Hypothalamus (tissue), 51 donors: ENCODE measurements at regions not wholly inside any gene's neighbourhood (a gene's known extent, or its start where the extent isn't known, plus 50 kb on each side); places are given as distances from the start of the nearest gene placed in this dataset.
"Not testable (repeated sequence)": the region's sequence is repeated elsewhere in the genome, so short reads cannot be mapped to it uniquely, and the experiment has no call there.

Source experiments
- DNase-seq, 51 donors: peaks; one replicate each; lab custom pipeline; 2025; lab: John Stamatoyannopoulos, UW

DNA sequence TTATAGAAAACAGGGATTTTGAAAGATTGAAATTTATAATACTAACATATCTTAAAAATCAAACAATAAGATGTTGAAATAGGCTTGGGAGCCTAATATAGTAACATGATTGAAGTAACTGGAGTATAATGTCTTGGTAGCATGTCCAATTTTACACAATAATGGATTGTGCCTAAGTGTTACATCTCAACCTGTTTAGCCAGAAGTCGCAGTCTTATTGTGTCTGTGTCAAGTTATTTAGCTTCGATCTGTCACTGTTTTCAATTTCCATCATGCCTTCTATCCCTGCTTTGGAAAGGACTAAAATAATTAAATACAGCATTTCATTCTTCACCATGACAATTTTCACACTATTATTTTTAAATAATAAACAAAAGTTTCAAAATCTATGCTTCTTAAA lies 1352.2 kb downstream of the SI start:
- DNase-seq: no peak

DNA sequence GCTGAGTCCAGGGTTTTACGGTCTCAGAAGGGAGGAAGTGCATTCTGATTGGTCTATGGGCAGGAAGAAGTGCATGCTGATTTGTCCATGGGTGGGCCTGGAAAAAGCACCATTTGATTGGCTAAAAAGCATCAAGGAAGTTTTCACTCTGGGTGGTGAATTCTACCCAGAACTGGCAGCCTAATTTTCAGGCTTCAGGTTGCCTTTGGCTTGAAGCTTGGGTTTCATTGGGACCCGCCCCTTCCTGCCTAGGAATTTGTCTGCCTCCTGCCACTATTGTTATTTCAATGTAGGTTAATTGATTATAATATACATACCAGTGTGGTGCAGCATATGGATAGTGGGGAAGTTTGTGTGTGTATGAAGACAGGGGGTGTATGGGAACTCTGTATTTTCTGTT lies 1355.9 kb downstream of the SI start:
- DNase-seq: no peak

DNA sequence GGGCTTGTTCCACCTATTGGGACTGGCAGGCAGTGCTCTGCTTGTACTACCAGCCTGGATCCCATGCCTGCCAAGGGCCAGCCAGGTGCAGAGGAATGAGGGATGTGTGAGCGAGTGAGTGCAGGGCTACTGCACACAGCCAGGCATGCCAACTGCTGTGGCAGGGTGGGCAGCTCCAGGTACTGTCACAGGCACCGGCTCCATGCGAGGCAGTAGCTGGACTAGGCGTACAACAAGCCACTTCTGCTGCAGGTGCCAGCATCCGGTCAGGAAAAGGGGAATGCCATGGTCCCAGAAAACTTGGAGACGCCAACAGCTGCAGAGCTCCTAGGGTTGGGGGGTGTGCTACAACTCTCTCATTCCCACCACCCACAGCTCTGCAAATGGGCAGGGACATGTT lies 1356.7 kb downstream of the SI start:
- DNase-seq: no peak

DNA sequence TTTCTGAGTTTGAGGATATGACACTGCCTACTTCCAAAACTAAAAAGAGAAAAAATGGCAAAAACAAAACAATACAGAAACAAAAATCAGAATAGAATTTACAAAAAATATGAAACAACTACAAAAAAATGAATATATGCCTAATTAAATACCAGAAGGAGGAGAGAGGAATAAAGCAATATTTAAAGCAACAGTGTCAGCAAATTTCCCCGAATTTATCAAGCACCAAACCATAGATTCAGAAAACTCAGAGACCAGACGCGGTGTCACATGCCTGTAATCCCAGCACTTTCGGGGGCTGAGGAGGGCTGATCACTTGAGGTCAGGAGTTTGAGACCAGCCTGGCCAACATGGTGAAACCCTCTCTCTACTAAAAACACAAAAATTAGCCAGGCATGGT lies 1360.9 kb downstream of the SI start:
- DNase-seq: no peak

DNA sequence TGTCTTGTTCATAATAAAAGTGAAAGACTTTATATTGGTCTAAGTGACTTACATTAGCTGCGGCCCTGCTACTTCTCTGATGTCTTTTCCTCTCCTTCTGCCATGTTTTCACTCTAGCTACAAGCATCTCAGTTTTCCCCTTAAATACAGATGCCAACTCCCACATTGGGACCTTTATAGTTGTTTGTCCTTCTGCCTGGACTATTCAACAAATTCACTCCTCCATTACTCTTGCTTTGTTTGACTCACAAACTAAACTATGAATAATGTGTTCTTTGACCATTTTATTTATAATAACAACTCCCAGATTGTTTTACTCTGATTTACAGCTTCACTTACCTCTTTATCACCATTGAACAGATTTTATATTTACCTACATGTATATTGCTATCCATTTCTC lies 1369.9 kb downstream of the SI start:
- no peak for DNase-seq

DNA sequence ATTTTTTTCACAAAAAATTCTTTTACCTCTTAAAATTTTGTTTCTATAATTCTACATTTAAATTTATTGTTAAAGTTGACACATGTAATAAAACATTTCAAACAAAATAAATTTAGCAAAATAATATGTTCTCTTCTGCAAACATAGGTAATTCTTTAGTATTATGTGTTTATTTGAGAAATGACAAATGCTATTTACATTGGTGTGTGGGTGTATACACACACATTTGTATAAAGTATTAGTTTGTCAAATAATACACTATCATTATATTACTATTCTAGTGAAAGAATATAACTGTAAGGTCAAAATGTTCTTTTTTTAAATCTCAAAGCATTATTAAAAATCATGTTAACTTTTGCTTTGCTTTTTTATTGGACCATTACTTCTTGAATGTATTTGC lies 1370.6 kb downstream of the SI start:
- DNase-seq: no peak

DNA sequence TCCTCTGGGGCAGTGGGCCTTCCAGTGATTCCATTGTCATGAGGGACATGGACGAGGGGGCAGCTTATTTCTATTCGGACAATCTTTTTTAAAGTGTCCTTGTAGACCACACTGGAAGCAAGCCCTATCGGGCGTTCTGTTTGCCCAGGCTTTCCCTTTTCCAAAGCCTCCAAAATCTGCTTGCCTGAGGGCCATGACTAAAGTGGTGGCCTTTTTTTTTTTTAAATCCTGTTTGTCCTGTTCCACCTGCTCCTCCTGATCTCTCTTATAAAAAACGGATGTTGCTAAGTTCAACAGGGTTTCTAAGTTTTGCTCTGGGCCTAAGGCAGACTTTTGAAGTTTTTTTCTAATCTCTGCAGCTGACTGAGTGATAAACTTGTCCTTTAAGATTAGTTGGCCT lies 1380.1 kb downstream of the SI start:
- not testable (repeated sequence) for DNase-seq

DNA sequence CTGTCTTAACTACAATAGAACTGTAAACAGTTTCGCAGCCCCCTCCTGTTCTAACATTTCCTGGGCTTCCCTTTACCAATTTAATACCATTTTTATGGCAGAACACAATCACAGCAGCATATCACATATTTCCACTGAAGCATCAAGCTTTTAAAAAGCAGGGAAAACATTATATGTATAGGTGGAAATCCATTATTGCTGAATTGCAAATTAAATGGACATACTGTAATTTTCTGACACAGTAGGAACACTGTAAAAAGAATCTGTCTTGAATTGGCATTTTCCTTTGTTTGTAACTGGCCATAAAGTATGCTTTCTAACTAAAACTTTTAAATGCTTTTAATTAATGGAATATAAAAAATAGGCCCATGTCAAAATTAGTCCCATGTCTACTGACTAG lies 1385.8 kb downstream of the SI start:
- DNase-seq: no peak

DNA sequence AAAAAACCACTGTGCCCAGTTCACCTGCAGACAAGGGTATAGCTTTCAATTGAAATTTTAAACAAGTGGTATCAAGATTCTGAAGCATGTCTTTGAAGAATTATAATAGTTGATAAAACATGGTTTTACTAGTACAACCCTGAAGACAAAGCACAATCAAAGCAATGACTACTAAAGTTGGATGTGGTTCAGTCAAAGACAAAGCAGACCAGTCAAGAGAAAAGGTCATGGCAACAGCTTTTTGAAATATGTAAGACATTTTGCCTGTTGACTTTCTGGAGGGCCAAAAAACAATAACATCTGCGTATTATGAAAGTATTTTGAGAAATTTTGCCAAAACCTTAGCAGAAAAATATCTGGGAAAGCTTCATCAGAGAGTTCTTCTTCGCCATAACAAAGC lies 1393.6 kb downstream of the SI start:
- no peak for DNase-seq

DNA sequence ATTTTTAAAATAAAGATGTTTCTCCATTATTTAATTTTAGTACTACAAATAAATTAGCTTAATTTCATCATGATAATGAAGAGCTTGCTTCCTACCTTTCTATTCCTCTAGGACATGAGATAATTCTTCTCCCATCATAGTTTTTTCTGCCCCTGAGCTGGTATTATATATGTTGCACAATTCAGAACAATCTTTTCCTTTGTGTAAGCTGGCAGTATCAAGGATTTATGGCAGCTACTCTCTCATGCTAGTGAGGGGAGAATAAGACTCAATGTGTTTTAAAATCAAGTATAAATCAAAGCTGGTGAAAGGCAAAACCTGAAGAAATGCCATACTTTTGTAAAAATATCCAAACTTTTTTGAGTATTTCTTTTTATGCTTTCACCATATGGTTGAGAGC lies 1405.3 kb downstream of the SI start:
- no peak for DNase-seq

DNA sequence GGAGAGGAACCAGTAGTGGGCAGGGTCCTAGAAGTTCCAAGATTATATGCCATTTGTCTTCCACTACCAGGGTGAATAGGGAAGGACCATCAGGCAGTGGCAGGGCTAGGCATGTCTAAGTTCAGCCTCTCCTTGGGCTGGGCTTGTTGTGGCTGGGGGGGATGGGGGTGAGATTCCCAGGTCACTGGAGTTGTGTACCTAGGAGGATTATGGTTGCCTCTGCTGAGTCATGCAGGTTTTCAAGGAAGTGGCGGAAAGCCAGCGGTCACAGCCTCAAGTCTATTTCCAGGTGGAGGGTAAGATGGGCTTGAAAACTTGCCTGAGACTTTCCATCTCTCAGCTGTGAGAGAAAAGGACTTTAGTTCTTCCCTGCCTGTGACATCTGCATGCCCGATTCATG lies 1407.1 kb downstream of the SI start:
- DNase-seq: no peak

DNA sequence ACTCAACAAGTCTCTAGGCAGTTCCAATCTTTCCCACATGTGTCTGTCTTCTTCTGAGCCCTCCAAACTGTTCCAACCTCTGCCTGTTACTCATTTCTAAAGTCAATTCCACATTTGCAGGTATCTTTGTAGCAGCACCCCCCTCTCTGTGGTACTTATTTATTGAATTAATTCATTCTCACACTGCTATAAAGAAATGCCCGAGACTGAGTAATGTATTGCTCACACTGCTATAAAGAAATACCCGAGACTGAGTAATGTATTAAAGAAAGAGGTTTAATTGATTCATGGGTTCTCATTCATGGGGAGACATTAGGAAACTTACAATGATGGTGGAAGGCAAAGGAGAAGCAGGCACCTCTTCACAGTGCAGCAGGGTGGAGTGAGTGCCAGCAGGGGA lies 1413.8 kb downstream of the SI start:
- no peak for DNase-seq

DNA sequence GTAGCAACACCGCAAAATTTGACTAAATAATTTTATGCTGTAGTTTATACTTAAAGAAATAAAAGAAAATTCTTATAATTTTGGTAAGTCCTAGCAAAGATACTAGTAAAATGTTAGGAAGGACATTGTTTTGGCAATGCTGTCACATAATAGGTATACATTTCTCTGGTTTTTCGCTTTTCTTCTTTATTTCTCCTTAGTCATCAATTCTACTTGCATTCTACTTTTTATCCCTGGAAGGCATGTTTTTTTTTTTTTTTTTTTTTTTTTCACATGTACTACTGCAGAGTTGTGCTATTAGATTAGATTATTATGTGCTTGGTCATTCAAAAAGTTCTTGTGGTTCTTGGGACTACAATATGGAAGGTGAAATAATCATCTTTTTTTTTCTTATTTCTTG lies 1421.2 kb downstream of the SI start:
- no peak for DNase-seq

DNA sequence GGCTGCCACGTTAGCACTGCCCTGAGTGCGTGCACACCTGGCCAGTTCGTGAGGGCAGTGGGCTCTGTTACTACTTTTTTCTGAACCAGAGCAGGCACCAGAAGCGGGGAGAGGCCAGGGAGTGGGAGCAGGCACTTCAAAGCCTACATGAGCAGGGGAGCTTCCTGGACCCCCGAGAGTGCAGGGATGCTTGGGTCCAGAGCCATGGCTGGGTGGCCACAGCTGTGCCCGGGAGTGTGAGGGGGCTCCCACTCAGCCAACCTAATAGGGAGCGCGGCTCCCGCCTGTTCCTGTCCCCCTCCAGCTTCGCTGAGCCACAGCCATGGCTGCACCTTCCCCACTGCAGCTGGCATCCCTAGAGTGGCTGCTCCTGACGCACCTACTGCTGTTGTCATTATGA lies 1423.3 kb downstream of the SI start:
- DNase-seq: no peak

DNA sequence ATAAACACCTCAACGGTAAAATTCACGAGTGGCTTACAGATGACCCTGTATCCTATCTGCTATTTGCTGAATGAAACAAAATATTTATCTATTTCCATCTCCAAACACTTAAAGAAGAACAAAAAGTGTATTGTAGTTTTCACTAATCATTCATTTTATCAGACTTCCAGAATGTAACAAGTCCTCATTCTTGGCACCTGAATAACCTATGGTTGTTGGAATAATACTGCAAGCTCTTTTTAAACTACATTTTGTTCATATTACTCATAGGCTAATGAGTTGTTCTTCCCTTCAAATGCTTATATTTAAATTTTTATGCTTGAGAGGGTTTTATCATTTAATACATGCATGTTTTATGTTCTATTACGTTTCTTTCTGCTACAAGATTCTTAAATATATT lies 1434.1 kb downstream of the SI start:
- no peak for DNase-seq

DNA sequence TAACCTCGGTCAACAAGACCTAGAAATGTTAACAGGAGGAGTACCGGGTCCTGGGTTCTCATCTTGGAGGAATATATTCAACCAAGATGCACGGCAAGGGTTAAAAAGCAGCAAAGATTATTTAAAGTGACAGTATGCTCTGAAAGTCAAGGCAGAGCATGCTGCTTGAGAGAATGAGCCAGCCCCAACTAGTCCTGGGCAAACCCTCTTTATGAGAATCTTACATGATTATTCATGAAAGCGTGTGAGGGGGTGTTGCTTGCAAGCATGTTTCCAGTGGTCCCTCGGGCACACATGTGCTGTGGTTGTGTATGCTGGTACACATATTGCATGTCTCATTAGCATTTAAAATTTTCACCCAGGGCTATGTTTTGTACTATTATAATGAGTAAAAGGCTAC lies 1445.6 kb downstream of the SI start:
- DNase-seq: no peak

DNA sequence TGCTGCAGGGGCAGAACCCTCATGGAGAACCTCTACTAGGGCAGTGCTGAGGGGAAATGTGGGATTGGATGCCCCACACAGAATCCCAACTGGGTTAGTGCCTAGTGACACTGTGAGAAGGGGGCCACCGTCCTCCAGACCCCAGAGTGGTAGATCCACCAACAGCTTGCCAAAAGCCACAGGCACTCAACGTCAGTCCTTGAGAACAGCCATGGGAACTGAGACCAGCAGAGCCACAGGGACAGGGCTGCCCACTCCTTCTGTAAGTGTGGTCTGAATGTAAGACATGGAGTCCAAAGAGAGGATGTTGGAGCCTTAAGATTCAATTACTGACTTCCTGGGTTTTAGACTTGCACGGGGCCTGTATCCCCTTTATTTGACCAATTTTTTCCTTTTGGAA lies 1451.5 kb downstream of the SI start:
- no peak for DNase-seq

DNA sequence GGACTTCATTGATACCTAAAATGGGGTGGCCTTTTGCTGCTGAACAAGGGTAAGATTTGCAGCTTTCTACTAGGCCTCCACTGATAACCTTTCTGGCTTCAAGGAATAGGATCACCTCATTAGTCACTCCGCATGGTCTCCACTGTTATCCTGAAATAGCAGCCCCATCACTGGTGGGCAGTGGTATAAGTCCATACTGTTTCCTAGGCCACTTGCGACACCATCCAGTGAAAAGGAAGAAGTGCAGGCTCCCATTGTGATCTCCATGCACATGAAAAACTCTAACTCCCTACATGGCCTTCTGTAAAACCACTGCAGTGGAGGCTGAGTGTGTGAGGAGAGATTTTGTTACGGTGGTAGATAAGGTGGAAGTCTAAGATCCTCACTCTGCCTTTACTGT lies 1455.9 kb downstream of the SI start:
- peak in 1 of 51 donors; percentile 0 for DNase-seq

DNA sequence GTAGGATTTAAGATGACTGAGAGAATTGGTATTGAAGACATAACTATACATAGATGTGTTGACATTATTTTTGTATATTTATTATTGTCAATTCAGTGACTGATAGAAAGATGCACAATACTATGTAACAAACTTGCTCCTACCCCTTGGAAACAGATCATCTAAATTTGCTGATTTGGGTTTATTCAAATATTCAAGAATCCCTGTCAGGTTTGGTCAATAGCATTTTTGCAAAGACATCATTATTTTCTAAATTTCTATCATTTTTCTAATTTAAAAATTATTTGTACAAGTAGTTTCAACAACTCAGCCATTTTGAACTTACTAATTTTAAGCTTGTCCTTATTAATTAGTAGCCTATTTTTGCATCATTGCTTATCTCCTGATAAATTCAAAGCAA lies 1463.4 kb downstream of the SI start:
- no peak for DNase-seq

DNA sequence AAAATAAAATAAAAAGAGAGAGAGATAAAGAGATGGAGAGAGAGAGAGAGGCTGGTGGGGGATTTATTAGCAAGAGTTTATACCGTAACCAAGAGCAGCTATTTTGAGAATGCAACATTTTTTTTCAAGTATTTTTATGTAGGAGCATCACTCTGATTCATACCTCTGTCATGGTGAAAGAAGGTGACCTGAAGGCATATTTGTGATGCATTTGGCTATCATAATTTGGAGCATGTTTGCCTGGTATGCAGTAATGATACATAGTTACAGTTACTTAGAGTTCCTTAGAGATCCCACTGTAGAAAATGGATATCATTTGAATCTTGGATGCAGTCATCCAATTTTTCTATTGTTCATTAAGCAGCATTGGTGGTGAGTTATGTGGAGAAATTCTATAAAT lies 1472.4 kb downstream of the SI start:
- no peak for DNase-seq

DNA sequence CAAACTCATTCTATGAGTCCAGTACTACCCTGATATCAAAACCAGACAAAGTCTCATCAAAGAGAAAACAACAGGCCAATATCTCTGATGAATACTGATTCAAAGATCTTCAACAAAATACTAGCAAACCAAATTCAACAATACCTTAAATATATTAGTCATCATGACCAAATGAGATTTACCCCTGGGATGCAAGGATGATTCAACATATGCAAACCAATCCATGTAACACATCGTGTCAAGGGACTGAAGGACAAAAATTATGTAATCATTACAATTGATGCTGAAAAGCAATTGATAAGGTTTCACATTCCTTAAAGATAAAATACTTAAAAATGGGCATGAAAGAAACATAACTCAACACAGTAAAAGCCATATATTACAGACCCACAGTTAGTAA lies 1476.9 kb downstream of the SI start:
- no peak for DNase-seq

DNA sequence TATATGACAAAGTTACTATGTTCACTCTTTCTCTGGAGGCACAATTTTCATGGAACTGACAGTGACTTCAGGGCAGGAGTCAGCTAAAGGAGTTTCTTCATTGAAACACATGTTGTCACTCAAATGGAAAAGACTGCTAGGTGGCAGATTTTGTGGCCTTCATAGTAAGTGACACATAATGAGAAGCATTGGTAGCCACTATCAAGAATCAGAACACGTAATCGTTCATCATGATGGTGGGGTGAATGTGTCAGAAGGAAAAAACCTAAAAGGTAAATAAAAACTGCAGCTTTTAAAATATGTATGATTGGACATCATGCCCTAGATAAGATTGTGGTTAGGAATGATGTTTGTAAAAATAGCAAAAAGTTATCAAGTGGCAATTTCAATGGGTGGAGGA lies 1491.0 kb downstream of the SI start:
- no peak for DNase-seq

DNA sequence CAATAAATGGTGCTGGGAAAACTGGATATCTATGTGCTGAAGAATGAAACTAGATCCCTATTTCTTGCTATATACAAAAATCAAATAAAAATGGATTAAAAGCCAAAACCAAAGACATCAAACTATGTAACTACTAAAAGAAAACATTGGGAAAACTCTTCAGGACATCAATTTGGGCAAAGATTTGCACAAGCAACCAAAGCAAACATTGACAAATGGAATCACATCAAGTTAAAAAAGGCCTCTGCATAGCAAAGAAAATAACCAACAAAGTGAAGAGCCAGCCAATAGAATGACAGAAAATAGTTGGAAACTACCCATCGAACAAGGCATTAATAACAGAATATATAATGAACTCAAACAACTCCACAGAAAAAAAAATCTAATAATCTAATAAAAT lies 1495.3 kb downstream of the SI start:
- DNase-seq: no peak

DNA sequence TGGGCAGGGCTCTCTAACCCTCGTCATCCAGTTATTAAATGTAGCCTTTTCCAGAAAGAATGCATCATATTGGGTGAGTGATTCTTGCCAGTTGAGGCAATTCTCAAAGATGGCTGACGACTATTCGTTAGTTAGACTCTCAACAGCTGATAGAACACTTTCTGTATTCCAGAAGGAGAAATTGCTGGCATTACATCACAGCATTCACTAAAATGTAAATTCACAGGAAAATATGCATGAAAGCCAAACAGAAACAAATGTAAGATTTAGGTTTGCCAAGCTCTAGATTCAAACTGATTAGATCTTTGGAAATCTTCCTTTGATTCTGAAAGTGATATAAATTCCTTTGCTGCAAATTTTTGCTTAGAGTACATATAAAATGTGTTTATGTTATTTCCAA lies 1501.0 kb downstream of the SI start:
- DNase-seq: no peak
